ENCODE measurements at regions not wholly inside any gene's neighbourhood (a gene's known extent, or its start where the extent isn't known, plus 50 kb on each side); places are given as distances from the start of the nearest gene placed in this dataset.

DNA sequence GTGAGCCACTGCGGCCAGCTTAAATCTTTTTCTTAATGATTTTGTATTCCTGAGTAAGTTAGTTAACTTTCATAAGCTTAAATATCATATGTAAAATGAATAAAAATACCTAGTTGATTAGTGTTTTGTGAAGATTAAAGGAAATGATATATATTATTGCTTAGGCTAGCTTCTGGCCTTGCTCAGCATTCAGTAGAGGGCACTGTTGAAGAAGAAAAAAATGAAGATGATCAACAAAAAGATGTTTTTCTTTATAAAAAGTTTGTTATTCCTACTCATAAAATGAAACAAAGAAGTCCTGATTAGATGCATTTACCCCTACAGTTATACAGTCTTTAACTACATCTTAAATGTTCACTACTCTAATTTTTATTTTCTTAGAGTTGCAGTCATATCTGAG, 797.7 kb downstream of the RAPGEF2 start:
- TF ChIP-seq GATA3 (IDR thresholded peaks at IDR 0.05; ENCODE audit: low read depth, low read length) (no peak), GATA2 (IDR thresholded peaks at IDR 0.05; ENCODE audit: low read depth, low read length) (no peak)
